Cerebellar cortex (tissue), 1 donor: ENCODE measurements at regions not wholly inside any gene's neighbourhood (a gene's known extent, or its start where the extent isn't known, plus 50 kb on each side); places are given as distances from the start of the nearest gene placed in this dataset.
"Not testable (repeated sequence)": the region's sequence is repeated elsewhere in the genome, so short reads cannot be mapped to it uniquely, and the experiment has no call there.

Experiments
- DNase-seq: peaks from one replicate; pipeline ENCODE4 v3.0.0-alpha.2; 2015; ENCODE audit warnings: low spot score

DNA sequence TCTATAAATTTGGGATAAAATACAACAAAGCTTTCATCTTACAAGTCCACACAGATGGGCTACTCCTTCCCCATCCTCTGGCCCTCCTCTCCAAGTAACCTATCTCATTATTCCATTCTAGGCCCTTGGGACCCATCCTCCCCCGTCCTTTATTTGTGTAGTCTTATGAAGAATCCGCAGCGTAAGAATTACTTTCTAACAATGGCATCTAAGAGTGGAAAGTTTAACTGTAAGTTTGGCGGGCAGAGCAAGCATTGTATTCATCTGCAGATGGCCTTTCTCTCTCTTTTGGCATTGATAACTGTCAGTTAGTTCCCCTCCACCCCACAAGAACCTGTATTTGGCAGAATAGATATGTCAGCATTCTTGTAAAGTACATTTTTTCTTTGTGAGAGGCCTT lies 91.9 kb upstream of the TSPAN2 start:
- no peak for DNase-seq

DNA sequence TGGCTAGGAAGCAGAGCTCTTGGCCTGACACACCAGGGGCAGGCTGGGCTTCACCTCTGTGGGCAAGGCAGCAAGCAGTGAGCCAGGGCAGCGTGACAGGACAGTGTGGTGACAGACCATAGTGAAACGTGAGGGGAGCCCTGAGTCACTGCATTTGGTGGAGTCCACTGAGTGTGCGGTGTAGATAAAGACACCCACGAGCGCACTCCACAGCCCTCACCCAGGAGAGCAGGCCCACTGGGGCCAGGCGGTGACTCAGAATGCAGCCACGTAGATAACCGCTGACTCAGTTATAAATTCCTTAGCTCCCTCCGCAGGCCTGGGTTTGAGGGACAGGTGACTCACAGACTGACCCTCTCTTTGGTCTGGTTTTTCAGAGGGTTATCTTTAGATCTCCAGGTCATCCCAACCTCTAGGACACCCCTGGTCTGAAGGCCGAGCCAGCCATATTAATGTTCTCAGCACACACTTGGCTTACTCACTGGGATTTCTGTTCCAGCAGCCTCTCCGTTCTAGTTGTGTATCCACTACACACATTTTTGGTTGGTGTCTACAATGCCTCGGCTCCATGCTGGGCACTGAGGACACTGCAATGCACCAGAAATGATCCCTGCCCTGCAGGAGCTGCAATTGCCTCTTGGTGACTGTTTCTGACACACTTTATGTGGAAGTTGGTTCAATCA lies 90.2 kb upstream of the TSPAN2 start:
- no peak for DNase-seq

DNA sequence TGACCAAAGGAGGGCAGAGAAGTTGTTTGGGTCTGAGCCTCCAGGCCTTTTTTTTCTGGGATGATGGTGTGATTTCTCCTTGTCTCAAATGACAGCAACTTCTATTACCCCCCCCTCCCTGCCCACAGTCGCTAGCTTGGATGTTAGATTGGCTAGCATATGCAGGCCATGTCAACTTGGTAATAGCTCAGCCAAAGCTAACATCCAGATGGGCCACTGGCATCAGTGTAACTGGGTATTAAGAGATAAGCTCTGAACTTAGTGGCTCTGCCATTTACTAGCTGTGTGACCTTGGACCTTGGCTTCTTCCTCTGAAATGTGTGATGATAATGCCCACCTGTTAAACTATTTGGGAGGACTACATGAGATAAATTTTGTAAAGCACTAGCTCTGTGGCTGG lies 86.9 kb upstream of the TSPAN2 start:
- DNase-seq = no peak

DNA sequence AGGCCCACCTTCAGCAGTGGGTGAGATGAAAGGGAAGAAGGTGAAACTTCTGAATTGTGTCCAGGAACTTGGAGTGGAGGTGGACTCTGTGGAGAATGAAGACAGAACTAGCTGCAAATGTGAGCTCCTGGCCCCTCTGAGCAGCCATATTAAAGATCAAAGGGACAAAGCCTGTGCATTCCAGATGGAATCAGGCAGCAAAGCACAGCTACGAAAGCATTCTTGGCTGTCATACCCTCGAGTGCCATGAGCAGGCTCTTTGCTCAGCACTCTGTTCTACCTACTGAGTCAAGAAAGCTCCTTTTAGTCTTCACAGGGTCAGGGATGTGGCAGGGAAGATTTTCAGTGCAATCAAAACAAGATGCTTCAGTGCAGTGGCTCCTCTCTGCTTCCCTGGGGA lies 86.3 kb upstream of the TSPAN2 start:
- DNase-seq = no peak

DNA sequence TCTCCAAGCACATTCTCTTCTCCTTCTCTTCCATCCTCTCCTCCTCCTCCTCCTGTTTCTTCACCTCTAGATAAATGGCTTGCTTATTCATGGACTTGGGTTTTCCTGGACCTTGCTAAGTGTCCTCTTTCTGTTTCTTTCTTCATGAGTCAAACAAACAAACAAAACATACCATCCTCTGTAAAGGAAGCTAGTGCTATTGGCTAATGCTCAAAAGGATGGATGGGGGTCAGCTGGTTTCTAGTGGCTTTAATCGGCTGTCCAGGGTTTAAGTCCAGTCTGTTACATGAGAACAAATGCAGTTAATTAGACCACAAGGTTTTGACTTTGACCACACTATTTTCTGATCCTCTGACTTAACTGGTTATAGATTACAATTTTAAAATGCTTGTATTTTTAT lies 83.8 kb upstream of the TSPAN2 start:
- DNase-seq = no peak

DNA sequence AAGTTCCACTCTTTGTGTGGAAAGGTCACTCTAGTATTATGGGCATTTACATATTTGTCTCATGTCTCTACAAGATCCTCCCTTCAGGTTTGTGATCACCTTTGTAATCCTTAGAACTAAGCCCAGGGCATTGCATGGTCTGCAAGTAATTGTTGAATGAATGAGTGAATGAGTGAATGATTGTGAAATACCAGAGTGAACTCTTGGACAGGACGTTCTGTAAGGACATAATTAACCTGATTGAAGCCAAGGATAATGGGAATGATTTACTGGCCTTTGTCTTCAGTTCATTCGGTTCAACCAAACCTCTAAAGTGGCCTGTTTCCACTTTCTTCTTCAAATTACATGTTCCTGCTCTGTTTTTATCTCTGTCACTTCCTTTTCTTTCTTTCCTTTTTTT lies 83.0 kb upstream of the TSPAN2 start:
- DNase-seq = no peak

DNA sequence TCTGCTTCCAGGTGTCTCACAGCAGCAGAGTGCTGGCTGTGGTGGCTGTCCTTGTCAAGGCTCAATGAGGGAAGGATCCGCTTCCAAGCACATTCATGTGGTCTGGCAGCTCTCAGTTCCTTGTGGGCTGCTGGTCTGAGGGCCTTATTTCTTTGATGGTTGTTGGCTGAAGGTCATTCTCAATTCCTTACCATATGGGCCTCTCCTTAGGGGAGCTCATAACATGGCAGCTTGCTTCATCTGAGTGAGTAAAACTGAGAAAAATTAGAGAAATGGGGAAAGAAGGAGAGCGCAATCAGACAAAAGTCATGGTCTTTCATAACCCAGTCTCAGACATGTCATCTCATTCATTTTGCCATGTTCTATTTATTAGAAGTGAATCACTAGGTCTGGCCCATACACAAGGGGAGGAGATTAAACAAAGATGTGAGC lies 81.7 kb upstream of the TSPAN2 start:
- no peak for DNase-seq

DNA sequence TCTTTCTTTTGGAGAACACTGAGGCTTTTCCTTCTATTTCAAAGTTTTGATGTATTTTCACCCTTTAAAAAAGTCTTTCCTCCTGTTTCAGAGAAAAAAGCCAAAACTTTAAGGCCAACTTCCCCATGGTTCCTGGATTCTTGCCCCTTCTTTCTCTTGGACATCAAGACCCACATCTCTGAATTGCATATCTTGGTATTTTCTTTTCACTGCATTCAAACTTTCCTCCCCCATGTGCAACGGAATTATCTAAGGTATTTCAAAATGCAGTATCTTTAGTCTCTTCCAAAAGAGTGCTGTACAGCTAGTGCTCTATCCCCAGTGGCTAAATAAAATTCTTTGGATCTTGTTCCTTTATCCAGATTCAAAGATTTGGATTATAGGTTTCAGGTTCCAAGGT lies 81.1 kb upstream of the TSPAN2 start:
- no peak for DNase-seq

DNA sequence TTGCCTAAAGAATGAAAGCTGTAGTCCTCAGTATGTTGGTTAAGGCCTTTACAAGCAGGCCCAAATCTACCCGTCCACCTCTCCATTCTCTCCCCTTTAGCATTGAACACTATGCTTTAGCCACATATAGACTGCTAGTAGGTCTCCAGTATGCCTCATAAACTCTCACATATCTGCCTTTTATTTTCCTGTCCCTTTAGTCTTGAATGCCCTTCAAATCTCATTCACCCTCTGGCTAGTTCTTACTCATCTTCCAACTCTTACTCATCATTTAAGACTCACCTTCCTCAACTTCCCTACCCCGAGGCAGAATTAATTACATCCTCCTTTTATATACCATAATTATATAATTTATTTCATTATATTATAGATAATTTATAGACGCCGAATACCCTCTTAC lies 78.7 kb upstream of the TSPAN2 start:
- no peak for DNase-seq

DNA sequence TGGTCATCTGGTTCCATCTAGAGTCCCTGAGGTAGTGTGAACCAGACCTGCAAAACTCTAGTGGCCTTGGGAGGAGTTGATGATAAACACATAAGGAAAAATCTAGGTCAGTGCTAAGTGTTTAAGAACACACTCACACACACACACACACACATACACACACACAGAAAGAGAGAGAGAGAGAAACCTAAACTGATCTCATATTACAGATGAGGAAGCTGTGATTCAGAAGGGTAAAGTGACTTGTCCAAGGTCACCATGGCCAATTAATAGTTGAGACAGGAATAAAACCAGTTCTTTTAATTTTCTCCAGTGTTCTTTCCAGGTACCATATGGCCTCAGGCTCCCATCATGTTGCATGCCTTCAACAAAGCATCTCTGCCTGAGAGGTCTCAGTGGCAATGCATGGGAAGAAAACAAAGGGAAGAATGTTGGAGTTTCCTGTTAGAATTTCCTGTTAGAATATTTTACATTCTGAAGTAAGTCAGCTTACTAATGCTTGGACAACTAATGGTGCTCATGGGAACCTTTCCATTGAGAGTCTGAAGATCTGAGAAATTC lies 77.3 kb upstream of the TSPAN2 start:
- DNase-seq = no peak

DNA sequence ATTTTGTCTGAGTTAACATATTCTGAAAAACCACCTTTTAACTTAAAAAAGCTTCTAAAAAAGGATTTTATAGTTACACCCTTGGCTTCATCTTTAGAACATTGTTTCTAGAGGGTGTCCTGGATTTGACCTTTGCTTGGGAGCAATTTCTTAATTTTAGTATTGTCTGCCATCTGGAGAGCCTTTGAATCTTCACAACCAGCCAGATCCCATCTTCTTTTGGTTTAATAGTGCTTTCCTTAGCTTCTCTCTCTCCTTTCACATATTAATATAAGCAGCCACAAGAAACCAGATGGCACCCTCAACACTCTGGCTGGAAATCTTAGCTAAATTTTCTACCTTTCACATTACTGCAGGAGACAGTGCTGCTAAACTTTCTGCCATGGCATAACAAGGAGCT lies 76.5 kb upstream of the TSPAN2 start:
- no peak for DNase-seq

DNA sequence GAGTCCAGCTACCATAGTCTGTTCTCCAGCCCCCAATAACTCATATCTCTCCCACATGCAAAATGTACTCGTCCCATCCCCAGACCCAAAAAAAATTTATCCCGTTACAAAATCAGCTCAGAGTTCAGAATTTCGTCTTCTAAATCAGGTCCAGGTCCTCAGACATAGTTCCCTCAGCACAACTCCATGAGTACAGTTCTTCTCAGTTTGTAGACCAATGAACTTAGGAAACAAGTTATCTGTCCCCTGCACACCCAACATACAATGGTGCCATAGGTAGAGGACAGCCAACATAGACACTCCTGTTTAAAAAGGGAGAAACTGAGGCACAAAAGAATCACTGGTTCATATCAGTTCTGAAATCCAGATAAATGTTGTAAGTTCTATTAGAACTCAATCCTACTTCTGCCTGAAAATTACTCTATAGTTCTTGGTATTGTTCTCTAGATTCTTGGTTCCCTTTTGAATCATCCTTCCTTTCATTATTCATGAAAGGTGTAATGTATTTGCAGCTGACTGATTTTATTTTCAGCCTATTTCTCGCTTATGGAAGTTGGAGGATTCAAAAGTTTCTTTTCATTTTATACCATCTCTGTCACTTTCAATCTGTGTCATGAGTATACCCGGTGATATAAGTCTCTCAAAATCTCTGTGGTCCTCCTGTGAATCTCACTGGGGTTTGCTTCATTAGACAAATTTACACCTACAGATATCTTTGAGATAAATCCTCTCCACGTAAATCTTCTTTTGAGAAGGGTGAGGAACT lies 75.8 kb upstream of the TSPAN2 start:
- no peak for DNase-seq

DNA sequence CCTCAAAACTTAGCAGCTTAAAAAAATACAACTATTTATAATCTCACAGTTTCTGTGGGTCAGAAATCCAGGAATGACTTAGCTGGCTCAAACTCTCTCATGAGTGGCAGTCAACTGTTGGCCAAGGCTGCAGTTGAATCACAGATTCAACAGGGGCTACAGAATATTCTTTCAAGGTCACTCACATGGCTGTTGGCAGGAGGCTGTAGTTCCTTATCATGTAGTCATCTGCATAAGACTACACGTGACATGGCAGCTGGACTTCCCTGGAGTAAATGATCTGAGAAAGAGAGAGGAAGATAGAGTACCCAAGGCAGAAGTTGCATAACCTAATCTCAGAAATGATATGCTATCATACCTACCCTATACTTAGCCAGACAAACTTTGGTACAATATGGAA lies 75.2 kb upstream of the TSPAN2 start:
- no peak for DNase-seq

DNA sequence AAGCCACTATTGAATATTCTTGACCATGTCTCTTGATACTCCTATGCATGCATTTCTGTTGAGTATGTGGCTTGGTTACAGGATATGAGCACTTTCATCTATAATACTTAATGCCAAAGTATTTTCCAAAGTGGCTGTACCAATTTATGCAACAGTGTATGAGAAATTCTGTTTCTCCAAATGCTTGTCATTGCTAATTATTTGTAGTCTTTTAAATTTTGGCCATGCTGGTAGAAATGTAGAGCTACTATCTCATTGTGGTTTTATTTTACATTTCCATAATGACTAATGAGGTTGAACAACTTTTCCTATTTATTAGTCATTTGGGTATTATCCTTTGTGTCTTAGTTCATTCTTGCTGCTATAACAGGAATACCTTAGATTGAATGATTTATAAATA lies 71.4 kb upstream of the TSPAN2 start:
- DNase-seq = no peak

DNA sequence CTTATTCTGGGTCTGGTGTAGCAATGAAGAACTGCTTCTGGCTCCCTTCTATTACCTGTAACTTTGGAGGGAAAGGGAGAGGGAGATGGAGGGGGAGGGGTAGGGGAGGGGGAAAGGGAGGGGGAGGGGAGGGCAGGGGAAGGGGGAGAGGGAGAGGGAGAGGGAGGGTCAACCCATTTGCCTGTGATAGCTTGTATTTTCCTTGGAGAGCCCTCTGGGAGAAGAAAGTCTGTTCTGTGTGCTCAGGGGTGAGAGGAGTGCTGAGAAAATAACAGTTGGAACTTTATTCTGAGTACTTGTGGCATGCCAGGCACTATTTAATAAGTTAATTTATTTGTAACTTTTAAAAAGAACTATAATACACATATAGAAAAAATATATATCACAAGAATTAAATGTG lies 70.7 kb upstream of the TSPAN2 start:
- DNase-seq = no peak

DNA sequence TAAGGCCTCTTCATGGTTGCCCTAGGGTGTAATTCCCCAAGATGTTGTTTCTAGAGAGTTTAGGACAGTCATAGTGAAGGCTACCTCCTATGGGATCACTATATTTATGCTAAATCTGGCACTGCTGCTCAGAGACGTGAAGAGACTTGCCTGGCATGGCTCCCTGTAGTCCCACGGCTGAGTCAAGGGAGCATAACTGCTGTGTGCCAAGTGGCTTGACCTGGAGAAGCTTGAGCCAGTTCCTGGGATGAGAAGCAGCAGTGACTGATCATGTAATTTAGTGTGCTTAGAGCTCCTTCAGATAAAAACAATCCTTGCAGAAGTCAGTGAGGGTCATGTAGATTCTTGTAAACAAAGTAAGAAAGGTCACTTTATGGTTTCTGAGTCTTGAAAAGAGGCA lies 68.9 kb upstream of the TSPAN2 start:
- no peak for DNase-seq

DNA sequence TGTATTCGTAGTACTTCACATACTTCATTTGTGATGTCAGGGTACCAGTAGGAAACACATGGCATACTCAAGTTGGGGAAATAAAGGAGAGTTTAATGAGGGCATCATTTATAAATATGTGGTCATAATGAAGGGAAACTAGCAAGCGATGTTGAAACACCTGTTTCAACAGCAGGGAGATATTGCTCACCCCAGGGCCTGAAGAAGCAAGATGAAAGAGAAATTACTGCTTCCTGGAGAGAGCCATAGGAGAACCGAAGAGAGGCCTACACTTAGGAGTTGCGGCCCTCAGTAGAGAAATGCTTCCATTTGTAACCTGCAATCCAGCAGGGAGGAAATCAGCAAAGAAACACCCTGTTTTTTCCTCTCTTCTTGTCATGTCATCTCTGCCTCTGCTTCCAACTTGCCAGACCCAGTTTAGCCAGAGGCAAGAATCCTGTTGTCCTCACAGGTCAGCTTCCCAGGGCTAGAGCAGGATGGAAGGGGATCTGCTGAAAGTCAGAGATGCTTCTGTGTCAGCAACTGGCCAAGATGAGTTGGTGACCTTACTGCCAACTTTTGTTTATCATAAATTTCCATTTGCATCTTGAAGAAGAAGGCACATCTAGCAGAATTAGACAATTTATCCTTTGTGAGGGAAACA lies 67.6 kb upstream of the TSPAN2 start:
- no peak for DNase-seq

DNA sequence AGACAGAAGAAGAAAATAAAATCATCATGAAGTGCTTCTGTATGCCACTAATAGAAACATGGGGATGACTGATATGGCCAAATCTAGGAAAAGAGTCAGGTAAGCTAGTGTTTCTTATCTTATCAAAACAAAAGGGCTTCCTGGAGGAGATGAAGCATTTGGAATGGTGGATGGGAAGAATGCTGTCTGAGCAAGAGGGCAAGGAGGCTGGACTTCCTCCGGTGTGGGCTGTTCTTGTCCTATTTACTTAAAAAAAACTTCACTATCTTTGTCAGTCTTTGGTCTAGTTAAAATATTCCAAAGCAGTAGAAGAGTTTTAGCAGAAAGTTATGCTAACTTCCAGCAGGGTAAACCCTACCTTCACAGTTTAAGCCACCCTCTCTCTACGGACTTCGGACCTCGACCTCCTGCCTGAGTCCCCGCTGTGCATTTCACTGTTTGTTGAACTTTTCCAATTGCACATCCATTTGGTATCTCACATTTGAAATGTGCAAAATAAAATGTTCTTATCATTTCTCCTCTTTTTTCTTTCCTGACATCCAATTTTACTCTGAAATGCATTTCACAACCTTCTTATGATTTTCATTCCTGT lies 64.8 kb upstream of the TSPAN2 start:
- no peak for DNase-seq

DNA sequence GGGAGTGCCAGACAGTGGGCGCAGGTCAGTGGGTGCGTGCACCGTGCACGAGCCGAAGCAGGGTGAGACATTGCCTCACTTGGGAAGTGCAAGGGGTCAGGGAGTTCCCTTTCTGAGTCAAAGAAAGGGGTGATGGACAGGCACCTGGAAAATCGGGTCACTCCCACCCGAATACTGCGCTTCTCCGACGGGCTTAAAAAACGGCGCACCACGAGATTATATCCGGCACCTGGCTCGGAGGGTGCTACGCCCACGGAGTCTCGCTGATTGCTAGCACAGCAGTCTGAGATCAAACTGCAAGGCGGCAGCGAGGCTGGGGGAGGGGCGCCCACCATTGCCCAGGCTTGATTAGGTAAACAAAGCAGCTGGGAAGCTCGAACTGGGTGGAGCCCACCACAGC lies 58.6 kb upstream of the TSPAN2 start:
- not testable (repeated sequence) for DNase-seq

DNA sequence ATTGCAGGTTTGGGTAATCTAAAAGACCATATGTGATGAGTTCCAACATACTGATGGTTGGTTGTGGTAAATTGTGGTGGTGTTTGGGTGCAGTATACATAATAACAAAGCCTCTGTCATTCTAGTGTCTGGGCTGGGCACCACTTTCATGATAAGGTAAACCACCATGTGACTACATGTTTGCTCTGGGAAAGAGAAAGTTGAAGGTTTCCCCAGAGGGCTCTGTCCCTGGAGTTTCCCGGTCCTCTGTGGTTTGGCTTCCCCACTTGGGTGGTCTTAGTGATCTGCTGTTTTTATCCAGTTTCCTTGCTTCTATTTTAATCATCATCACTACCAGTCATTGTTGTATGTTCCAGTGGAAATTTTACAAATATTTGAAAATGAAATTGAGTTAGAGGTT lies 55.9 kb upstream of the TSPAN2 start:
- no peak for DNase-seq

DNA sequence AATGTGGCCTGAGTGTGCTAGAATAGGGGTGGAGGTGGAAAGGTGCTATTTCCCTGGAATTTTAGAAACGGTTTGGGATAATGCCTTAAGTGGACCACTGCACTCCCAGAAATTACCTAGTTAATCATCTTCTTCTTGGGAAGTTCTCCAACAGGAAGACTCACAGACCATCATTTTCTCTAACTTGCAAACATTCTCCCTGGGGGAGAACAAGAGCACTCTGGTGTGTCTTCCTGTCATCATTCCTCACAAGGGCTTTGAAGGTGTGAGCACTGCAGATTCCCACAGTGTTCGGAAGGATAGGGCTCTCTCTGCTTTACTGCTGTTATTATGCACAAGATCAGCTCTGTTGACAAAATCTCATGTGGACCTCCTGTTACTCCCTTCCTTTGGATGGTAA lies 54.9 kb upstream of the TSPAN2 start:
- DNase-seq = no peak

DNA sequence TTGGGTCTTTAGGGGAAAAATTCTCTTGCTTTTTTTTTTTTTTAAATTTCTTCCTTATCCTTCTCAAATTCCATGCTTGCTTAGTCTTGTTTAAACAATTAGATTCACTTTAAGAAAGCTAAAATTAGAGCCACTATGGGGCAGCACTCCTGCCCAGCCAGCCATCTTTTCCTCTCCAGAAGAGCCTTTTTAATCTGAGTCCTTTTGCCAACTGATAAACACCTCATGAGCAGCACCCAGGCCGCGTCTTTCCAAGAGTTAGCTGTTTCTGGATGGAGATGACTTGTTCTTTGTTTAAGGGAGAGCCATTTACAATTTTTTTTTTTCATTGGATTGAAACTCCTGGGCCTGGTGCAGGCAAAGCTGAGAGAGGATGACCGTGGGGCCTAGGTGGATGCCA lies 53.3 kb upstream of the TSPAN2 start:
- no peak for DNase-seq

DNA sequence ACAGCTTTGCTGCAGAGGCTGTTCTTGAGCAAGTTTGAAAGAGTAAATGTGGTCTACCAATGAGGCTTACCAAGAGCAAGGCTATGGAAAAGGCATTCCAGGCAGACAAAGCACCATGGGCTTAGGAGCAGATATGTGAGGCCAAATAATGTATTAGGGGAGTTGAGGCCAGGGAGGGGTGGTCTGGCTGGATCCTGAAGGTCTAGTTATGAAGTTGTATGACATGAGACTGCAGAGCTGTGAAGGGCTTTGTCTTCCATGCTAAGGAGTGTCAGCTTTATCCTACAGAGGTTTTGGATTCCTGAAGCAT lies 51.8 kb upstream of the TSPAN2 start:
- no peak for DNase-seq
